PFSK-1 (cell line): ENCODE measurements at regions not wholly inside any gene's neighbourhood (a gene's known extent, or its start where the extent isn't known, plus 50 kb on each side); places are given as distances from the start of the nearest gene placed in this dataset.

Experiments
- FOXP2 ChIP-seq: optimal IDR thresholded peaks from 2 replicates; pipeline ENCODE3; 2011; ENCODE audit warnings: borderline replicate concordance, control low read depth, inconsistent platforms; ENCODE audit not compliant: insufficient read depth; ENCODE audit errors: extremely low read length, extremely low read depth
- POLR2AphosphoS5 ChIP-seq: IDR thresholded peaks from 2 replicates; pipeline ENCODE4 v1.6.1; 2012; ENCODE audit warnings: low read depth, mild to moderate bottlenecking, control low read depth, low read length, moderate library complexity
- SIN3A ChIP-seq: IDR thresholded peaks from 2 replicates; pipeline ENCODE4 v1.6.1; 2012; ENCODE audit warnings: mild to moderate bottlenecking, low read length, moderate library complexity, borderline replicate concordance; ENCODE audit not compliant: insufficient read depth
- TAF1 ChIP-seq: IDR thresholded peaks from 2 replicates; pipeline ENCODE4 v1.6.1; 2012; ENCODE audit warnings: low read length, control low read depth, borderline replicate concordance; ENCODE audit not compliant: insufficient read depth
- TF ChIP-seq, protein P1 (sequence below), 2 experiments: IDR thresholded peaks; 2 replicates each; pipeline versions ENCODE4 v1.6.1 to v1.8.0; 2011 to 2012; ENCODE audit warnings: low read depth in 2 of 2, low read length in 2 of 2, control low read depth in 1 of 2, inconsistent platforms in 1 of 2, mild to moderate bottlenecking in 1 of 2, moderate library complexity in 1 of 2; ENCODE audit not compliant: insufficient read depth in 1 of 2

DNA sequence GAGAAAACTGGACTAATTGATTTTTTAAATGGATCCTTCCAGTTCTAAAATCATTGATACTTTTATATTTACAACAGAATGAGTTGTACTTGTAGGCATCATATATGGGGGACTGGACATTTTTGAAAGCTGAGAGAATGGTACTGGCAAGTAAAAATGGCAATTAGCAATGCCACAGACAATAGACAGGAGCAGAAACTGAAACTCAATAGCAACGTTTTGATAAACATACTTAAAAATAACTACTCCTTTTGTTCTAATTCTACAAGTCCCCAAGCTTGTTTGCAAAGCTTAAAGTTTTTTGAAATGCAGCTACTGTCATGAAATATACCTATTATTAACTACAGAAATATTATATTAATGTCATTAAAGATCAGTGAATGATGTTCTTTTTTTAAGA lies 52.8 kb upstream of the FBXL7 start:
- TF ChIP-seq, protein P1, sequence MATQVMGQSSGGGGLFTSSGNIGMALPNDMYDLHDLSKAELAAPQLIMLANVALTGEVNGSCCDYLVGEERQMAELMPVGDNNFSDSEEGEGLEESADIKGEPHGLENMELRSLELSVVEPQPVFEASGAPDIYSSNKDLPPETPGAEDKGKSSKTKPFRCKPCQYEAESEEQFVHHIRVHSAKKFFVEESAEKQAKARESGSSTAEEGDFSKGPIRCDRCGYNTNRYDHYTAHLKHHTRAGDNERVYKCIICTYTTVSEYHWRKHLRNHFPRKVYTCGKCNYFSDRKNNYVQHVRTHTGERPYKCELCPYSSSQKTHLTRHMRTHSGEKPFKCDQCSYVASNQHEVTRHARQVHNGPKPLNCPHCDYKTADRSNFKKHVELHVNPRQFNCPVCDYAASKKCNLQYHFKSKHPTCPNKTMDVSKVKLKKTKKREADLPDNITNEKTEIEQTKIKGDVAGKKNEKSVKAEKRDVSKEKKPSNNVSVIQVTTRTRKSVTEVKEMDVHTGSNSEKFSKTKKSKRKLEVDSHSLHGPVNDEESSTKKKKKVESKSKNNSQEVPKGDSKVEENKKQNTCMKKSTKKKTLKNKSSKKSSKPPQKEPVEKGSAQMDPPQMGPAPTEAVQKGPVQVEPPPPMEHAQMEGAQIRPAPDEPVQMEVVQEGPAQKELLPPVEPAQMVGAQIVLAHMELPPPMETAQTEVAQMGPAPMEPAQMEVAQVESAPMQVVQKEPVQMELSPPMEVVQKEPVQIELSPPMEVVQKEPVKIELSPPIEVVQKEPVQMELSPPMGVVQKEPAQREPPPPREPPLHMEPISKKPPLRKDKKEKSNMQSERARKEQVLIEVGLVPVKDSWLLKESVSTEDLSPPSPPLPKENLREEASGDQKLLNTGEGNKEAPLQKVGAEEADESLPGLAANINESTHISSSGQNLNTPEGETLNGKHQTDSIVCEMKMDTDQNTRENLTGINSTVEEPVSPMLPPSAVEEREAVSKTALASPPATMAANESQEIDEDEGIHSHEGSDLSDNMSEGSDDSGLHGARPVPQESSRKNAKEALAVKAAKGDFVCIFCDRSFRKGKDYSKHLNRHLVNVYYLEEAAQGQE (IDR thresholded peaks at IDR 0.05; ENCODE audit: insufficient read depth in 1 of 2, low read depth in 2 of 2, low read length in 2 of 2), result no peak
- TF ChIP-seq SIN3A, result no peak
- TF ChIP-seq FOXP2, result no peak
- TF ChIP-seq TAF1, result no peak
- TF ChIP-seq POLR2AphosphoS5, result no peak

DNA sequence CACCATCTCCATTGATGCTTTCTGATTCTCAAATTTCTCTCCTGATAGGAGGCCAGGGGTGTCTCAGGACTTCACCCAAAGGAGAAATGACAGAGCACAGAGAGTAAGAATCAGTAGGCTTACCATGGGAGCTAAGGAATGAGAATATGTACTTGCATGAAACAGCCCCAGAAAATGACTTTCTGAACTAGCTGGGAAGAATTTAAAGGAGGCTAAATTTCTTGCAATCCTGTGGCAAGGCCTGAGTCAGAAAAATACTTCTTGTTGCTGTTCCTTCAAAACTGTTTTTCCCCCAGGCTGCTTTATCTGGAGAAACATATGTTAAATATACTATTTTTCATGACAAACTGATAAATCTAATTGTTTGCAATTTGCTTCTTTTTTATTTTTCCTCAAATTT lies 53.4 kb upstream of the FBXL7 start:
- TF ChIP-seq TAF1 (no peak), FOXP2 (no peak), POLR2AphosphoS5 (no peak), SIN3A (no peak)
- TF ChIP-seq, protein P1 (IDR thresholded peaks at IDR 0.05; ENCODE audit: insufficient read depth in 1 of 2, low read depth in 2 of 2, low read length in 2 of 2), result no peak

DNA sequence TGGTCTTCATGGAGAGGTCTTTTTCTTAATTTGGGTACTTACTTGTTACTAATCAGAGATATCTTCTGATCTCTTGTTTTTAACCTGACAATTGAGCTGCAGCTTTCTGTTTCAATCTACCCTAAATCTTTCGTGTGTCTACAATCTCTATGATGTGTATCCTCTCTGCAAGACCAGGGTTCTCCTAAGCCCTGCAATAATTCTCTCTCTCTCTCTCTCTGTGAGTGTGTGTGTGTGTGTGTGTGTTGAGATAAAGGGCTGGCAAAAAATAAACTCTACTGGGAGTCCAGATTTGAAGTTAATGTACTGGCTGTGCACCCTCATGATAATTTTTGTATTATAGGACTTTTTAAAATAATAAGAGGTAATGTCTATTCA lies 57.8 kb upstream of the FBXL7 start:
- no peak for TF ChIP-seq FOXP2
- no peak for TF ChIP-seq SIN3A
- TF ChIP-seq POLR2AphosphoS5, result no peak
- TF ChIP-seq TAF1, result no peak
- TF ChIP-seq, protein P1 (IDR thresholded peaks at IDR 0.05; ENCODE audit: insufficient read depth in 1 of 2, low read depth in 2 of 2, low read length in 2 of 2), result no peak

DNA sequence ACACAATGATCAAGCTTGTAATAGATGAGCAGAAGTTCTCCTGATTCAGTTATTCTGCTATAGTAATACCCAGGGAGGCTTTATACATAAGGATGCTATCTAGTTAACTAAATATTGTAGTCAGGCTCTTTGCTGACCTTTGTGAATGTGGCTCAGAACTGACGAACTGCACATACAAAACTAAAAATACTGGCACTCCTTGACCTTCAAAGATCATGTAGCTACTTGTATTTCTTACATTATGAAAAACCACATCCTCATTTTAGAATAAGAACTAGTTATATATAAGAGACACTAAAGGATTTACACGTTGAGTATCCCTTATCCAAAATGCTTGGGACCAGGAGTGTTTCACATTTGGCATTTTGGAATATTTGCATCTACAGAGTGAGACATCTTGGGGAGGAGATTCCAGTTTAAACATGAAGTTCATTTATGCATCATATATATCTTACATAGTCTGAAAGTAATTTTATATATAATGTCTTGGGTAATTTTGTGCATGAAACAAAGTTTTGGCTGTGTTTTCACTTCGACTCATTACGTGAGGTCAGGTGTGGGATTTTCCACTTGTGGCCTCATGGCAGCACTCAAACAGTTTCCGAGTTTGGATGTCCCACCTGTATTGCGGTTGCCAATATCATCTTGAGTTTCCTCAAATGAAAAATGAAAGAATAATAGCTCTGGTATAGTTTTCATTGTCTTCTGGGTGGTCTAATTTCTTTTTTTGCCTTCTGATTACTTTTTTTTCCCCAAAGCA lies 58.4 kb upstream of the FBXL7 start:
- TF ChIP-seq POLR2AphosphoS5 (no peak), FOXP2 (no peak), SIN3A (no peak), TAF1 (no peak)
- TF ChIP-seq, protein P1 (IDR thresholded peaks at IDR 0.05; ENCODE audit: insufficient read depth in 1 of 2, low read depth in 2 of 2, low read length in 2 of 2), result no peak

DNA sequence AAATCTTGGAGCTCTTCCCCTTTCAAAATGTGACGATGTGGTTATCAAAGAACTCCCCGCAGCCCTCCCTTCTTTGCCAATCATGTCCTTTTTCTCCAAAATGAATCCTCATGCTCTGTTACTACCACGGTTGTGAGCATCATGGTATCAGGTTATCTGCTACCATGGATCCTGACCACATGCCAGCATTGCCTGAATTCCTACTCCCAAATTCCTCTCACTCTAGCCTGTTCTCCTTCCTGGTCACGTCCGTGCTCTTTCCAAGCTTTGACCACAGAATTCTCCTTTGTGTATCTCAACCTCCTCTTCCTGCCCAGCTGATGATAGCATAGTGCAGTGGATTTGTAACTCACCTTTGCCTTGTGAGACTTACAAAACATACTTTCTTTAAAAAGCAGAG lies 59.5 kb upstream of the FBXL7 start:
- TF ChIP-seq FOXP2 (no peak), POLR2AphosphoS5 (no peak)
- TF ChIP-seq, protein P1 (IDR thresholded peaks at IDR 0.05; ENCODE audit: insufficient read depth in 1 of 2, low read depth in 2 of 2, low read length in 2 of 2), result no peak
